HG03342 (cell line): ENCODE measurements at regions not wholly inside any gene's neighbourhood (a gene's known extent, or its start where the extent isn't known, plus 50 kb on each side); places are given as distances from the start of the nearest gene placed in this dataset.
"Not testable (repeated sequence)": the region's sequence is repeated elsewhere in the genome, so short reads cannot be mapped to it uniquely, and the experiment has no call there.

Experiments used
- ATAC-seq: cut with Tn5 transposase; IDR thresholded peaks from one replicate; pipeline ENCODE4 v1.9.1; 2021; ENCODE audit warnings: mild to moderate bottlenecking, moderate library complexity; ENCODE audit not compliant: unreplicated experiment

- no peak for ATAC-seq
Observed at GRCh38 chr9:13832446-13832845, 481.5 kb downstream of the NFIB start.

DNA sequence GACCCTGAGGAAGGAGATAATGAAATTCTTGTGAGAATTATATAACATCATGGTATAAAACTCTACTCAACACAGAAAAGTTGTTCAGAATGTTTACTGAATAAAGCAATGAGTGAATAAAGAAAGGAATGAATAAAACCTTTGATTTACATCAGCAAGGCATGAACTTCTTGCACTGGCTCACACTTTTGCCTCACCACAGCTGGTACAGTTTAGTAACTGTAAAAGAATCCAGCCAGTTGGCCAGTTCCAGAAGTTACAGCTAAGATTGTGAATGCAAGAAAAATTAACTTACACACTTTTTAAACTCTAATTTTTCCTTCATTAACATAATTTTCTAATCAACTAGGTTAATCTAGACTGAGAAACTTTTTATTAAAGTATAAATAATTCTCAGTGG lies 490.9 kb downstream of the NFIB start:
- no peak for ATAC-seq

DNA sequence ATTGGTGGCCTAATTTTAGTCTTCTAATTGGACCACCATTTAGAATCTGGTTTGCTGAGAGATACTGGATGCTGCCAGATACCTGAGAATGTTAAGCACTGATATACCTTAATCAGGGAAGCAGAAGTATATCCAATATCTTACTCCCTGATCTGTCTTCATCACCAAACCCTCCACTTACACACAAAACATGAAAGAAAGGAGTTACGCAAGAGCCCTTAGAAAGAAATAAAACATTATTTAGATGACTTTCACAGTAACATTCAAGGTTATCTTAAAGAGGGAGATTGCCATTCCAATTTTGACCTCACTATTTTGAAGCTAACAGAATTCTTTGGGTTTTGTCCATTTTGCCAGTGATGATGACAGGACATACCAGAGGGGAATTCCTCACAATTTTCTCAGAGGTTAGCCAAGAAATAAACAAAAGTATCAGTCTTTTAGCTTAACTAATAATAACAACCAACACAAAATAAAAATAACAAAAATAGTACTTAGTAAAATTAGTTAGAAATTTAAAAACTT lies 496.1 kb downstream of the NFIB start:
- ATAC-seq: no peak

- no peak for ATAC-seq
Observed at GRCh38 chr9:13816837-13817236, 497.1 kb downstream of the NFIB start.

GRCh38 chr9:13814647-13815400 lies 499.1 kb downstream of the NFIB start:
- ATAC-seq: no peak

DNA sequence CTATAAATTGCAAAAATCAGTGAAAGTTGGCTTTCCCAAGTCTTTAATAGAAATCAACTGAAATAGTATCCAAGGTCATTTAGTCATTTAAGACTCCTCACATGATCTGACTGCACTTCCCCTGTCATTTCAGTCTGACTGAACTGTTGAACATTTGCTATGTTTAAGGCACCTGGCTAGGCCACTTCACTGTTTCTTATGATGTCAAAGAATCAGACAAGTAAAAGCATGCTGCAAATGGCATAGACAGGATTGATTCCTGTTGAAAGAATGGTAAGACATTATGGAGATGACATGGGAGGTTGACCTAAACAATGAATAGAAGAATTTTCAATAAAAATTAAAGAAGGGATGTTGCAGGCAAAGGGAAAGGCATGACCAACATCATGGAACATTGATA lies 502.1 kb downstream of the NFIB start:
- no peak for ATAC-seq

- ATAC-seq: no peak
Observed at GRCh38 chr9:13810510-13810909, 503.4 kb downstream of the NFIB start.

DNA sequence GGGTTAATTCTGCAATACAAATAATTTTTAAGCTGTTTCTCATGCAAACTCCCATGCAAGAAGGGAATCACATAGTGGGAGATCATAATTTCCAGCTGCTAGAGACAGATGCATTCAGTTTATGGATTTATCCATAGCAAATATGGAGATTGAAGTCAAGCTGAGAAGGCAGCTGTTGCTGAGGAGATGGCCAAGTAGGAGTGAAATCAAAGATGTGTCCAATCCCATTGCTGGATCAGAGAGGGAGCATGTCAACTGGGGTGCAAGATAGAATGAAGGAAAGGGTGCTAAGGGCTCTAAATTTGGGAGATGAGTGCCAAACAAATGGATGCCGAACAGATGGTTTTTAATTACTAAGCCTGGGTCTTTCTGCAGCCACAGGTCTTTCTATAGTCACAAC lies 504.5 kb downstream of the NFIB start:
- ATAC-seq: no peak

GRCh38 chr9:13807118-13807517 lies 506.8 kb downstream of the NFIB start:
- no peak for ATAC-seq

- no peak for ATAC-seq
Observed at GRCh38 chr9:13806714-13807113, 507.2 kb downstream of the NFIB start.

DNA sequence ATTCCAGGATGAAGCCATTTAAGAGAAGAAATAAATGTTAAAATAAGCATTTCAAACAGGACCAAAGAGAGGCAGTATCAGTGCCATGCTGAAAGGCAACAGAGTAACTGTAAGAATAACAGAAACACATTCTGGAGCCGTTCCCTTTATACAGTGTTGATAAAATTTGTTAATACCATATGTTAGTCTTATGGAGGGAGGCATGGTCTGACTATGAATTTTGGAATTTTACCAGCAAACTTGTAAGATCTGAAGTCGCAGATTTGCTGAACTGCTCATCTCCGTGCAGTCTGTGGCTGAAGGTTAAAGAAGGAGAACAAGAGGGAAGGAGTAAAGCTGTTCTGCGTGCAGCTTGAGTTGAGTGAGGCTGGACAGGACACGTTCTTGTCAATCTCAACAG lies 508.4 kb downstream of the NFIB start:
- ATAC-seq: no peak

DNA sequence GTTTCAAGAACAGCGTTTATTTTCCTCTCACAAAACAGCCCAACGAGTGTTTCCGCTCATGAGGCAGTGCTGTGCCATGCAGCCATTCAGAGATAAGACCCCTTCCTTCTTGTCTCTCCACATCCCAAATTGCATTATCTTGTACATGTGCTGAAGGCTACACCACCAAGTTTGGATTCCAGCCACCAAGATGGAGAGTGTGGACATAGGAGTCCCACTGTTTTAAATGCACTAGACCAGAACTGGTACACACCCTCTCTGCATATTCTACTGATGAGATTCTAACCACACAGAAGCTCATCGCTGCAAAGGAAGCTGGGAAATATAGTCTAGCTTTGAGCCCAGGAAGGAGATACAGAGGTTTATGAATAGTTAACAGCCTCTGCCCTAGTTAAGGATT lies 509.4 kb downstream of the NFIB start:
- no peak for ATAC-seq

DNA sequence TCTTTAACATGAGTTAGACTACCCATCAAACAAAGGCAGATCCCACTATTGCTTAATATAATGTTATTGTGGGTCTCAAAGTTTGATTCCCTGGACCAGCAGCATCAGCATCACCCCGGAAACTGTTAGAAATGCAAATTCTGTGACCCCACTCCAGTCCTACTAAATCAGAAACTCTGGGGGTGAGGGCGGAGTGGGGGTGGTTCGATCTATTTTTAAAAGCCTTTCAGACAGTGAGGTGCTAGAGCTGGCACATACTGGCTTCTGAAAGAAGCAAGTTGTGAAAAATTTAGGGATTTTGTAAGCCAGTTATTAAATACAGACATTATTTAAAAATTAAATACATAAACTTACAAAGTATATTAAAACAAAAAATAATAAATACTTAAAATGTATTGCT lies 513.2 kb downstream of the NFIB start:
- ATAC-seq: no peak

DNA sequence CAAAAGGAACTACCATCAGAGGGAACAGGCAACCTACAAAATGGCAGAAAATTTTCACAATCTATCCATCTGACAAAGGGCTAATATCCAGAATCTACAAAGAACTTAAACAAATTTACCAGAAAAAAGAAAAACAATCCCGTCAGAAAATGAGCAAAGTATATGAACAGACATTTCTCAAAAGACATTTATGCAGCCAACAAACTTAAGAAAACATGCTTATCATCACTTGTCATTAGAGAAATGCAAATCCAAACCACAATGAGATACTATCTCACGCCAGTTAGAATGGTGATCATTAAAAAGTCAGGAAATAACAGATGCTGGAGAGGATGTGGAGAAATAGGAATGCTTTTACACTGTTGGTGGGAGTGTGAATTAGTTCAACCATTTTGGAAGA lies 516.2 kb downstream of the NFIB start:
- ATAC-seq: not testable (repeated sequence)

- ATAC-seq: no peak
Observed at GRCh38 chr9:13791816-13792215, 512.3 kb upstream of the MPDZ start.

DNA sequence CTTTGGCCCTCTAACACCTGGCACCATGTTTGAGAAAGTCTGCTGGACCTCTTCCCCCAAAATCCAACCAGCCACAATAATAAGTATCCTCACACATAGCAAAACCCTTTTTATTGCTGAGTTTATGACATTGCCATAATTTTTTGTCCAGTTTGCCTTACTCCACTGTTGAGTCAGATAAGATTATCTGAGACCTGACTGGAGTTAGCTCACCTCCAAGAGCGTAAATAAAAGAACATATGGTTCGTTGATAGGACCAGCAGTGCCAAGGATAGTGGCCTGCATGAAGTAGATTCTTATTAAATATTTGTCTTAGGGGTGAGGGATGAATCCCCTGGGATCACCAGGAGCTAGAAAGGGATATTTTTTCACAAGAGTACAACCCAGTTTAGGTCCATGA lies 510.6 kb upstream of the MPDZ start:
- no peak for ATAC-seq

DNA sequence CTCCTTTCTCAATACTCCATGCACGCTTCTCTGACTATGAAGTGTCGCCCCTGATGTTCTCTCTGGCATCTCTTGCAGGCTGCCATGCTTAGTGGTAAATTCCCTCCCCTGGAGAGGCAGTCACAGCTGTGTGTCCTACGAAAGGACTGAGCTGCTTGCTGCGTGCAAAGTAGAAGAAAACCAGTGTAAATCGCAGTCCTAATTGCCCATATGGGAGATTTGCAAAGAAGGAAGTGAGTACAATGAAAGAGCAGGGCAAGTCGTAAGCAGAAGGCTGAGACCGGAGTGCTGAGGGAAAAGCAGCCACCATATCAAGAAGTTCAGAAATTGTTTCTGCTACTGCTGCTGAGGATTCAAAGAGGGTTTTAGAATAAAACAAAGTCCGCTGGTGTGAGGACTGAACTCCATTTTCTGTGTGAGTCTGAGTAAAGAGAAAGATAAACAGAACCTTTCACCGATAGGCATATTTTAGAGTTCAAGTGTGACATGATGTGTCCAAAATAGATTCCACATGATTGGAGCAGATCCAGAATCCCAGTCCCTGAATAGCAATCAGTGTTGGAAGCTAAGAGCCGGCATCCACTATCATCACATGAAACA lies 507.8 kb upstream of the MPDZ start:
- ATAC-seq: no peak

DNA sequence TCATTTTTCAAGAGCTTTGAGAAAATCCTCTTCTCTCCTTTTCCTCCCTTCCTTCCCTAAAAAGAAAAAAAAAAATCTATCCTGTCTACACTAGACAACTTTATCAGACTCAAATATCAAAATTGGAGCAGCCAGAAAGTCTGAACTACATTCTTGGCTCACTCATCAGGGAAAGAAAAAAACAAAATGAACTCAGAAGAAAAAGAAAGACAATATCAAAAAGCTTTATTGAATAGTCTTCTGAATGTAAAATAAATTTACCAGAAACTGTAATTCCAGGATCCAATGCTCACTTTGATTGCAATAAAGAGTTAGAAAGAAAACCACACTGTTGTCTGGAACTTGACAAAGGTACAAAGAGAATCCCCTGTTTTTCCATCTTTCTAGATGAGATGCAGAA lies 507.2 kb upstream of the MPDZ start:
- ATAC-seq: no peak

GRCh38 chr9:13786131-13786530 lies 506.6 kb upstream of the MPDZ start:
- no peak for ATAC-seq

GRCh38 chr9:13779106-13779505 lies 499.6 kb upstream of the MPDZ start:
- ATAC-seq: no peak

DNA sequence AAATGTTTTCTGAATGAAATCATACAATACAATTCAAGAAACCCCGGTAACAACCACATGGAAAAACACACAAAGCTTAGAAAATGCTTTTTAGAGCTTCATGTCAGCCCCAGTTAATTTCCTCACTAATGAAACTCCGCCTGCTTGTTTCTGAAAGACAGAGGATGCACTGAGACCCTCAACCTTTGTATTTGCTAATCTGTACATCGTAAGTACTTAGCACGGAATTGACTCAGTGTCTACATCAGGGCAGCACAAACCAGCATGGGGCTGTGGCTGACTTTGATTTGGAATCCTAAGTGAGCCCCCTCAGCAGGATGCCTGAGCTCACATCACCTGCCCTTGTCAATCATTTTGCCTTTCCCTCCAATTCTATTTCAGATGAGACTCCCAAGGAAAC lies 499.1 kb upstream of the MPDZ start:
- no peak for ATAC-seq

DNA sequence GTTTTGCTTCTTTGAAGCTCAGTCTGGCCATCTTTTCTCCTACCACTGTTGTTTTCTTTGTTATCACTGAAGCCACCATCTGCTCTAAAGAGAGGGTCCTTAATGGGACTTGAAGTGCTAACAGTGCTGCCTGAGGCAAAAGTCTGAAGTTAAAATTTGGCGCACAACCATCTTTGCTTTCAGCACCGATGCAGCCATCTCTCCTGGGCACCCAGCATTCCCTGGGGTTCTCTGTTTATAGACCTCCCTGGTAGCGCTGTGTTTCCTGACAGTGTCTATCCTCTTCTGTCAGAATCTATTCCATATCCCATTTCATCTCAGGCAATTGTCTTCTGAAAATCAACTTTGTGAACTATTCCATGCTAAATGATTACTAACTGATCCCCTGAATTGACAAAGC lies 491.5 kb upstream of the MPDZ start:
- no peak for ATAC-seq

DNA sequence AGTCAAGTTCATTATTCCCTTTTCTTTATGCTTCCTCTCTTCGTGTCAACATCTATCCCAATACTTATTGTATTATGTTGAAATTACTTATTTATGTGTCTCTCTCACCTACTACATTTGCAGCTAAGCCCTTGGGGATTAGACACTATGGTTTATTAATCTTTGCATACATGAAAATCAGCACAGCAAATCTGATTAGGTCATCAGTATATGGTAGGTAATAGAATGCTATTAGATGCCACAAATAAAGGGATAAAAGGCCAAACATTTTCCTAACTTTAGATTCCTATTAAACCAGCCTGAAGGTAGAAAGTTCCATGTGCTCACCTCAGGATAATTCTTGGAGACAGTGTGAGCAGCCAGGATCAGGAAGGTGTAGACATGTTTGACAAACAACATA lies 490.1 kb upstream of the MPDZ start:
- ATAC-seq: no peak
